ENCODE measurements at regions not wholly inside any gene's neighbourhood (a gene's known extent, or its start where the extent isn't known, plus 50 kb on each side); places are given as distances from the start of the nearest gene placed in this dataset.

DNA sequence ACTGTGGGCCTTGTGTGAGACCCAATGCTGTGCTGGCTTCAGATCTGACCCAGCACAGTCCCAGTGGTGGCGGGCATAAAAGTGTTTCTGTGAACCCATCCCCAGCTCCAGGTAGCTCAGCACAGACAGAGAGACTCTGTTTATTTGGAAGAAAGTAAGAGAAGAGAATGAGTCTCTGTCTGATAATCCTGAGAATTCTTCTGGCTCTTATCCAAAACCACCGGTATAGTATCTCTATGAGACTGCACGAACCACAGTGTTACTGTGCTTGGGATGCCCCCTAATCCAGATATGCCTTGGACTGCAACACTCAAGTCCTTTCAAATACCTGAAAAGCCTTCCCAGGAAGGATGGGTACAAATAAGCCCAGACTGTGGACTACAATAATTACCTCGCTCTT, 1660.8 kb upstream of the ACO1 start:
- TF ChIP-seq, protein P1, sequence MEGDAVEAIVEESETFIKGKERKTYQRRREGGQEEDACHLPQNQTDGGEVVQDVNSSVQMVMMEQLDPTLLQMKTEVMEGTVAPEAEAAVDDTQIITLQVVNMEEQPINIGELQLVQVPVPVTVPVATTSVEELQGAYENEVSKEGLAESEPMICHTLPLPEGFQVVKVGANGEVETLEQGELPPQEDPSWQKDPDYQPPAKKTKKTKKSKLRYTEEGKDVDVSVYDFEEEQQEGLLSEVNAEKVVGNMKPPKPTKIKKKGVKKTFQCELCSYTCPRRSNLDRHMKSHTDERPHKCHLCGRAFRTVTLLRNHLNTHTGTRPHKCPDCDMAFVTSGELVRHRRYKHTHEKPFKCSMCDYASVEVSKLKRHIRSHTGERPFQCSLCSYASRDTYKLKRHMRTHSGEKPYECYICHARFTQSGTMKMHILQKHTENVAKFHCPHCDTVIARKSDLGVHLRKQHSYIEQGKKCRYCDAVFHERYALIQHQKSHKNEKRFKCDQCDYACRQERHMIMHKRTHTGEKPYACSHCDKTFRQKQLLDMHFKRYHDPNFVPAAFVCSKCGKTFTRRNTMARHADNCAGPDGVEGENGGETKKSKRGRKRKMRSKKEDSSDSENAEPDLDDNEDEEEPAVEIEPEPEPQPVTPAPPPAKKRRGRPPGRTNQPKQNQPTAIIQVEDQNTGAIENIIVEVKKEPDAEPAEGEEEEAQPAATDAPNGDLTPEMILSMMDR (IDR thresholded peaks at IDR 0.05): no peak
- TF ChIP-seq POLR2A (IDR thresholded peaks at IDR 0.05) (no peak), POLR2AphosphoS5 (IDR thresholded peaks at IDR 0.05) (no peak)

All from prostate gland (tissue), 2 donors.